IMR-90 (cell line): ENCODE measurements at regions not wholly inside any gene's neighbourhood (a gene's known extent, or its start where the extent isn't known, plus 50 kb on each side); places are given as distances from the start of the nearest gene placed in this dataset.

Experiments
- ATAC-seq: fragments of 200-7000 bp; cut with Tn5 transposase; 2 replicates; pipeline ENCODE4 v1.9.1; 2020; ENCODE audit warnings: low read depth, mild to moderate bottlenecking, moderate library complexity
- BruUV-seq: library from RNA; stranded (reverse); fragments of 400-500 nt; replicated peaks from 2 replicates; lab custom pipeline; 2021; lab: Mats Ljungman, UMichigan
- CTCF ChIA-PET: fragments of 300-600 bp; formaldehyde crosslinking; extraction: SDS; loops from one replicate; lab custom pipeline; 2021; ENCODE audit warnings: antibody characterized with exemption; lab: Yijun Ruan, JAX
- POLR2A ChIA-PET: fragments of 300-600 bp; sonication (Branson Sonifier 250); formaldehyde crosslinking; loops from one replicate; lab custom pipeline; 2022; ENCODE audit warnings: antibody characterized with exemption; ENCODE audit not compliant: unreplicated experiment; lab: Charles Lee
- DNase-seq: peaks from one replicate; pipeline ENCODE4 v3.0.0; 2013
- H2AFZ ChIP-seq: replicated peaks from 2 replicates; pipeline ENCODE3; 2013; ENCODE audit warnings: low read length, mild to moderate bottlenecking; ENCODE audit not compliant: poor library complexity
- H2AK5ac ChIP-seq: 2 replicates; pipeline ENCODE4 v1.6.1; 2013; ENCODE audit warnings: low read depth, low read length, inconsistent platforms
- H2AK9ac ChIP-seq: replicated peaks from 2 replicates; pipeline ENCODE3; 2013; ENCODE audit warnings: mild to moderate bottlenecking, low read depth, low read length, moderate library complexity; ENCODE audit not compliant: poor library complexity
- H2BK120ac ChIP-seq: 2 replicates; pipeline ENCODE4 v1.6.1; 2013; ENCODE audit warnings: low read depth, low read length, inconsistent platforms
- H2BK15ac ChIP-seq: 3 replicates; pipeline ENCODE4 v1.6.1; 2013; ENCODE audit warnings: low read depth, low read length, inconsistent platforms
- H2BK20ac ChIP-seq: 2 replicates; pipeline ENCODE4 v1.6.1; 2013; ENCODE audit warnings: low read depth, mild to moderate bottlenecking, inconsistent platforms, low read length, moderate library complexity
- H2BK5ac ChIP-seq: 2 replicates; pipeline ENCODE4 v1.6.1; 2013; ENCODE audit warnings: mild to moderate bottlenecking, low read depth, low read length, inconsistent platforms; ENCODE audit not compliant: poor library complexity, severe bottlenecking
- H3K14ac ChIP-seq: replicated peaks from 2 replicates; pipeline ENCODE4 v1.6.1; 2013; ENCODE audit warnings: low read depth, low read length, inconsistent platforms
- H3K18ac ChIP-seq: 2 replicates; pipeline ENCODE4 v1.6.1; 2013; ENCODE audit warnings: low read depth, low read length, control low read depth
- H3K23ac ChIP-seq: 2 replicates; pipeline ENCODE4 v1.6.1; 2013; ENCODE audit warnings: low read depth, low read length, inconsistent platforms
- H3K27ac ChIP-seq: 2 replicates; pipeline ENCODE4 v1.5.1; 2013; ENCODE audit warnings: mild to moderate bottlenecking, control low read depth, low read length; ENCODE audit not compliant: insufficient read depth
- H3K27me3 ChIP-seq: 2 replicates; pipeline ENCODE4 v1.6.1; 2013; ENCODE audit warnings: low read length; ENCODE audit not compliant: control insufficient read depth, insufficient read depth
- H3K36me3 ChIP-seq: 2 replicates; pipeline ENCODE4 v1.6.1; 2013; ENCODE audit warnings: low read length, mixed read lengths; ENCODE audit not compliant: control insufficient read depth, insufficient read depth
- H3K4ac ChIP-seq: 2 replicates; pipeline ENCODE4 v1.6.1; 2013; ENCODE audit warnings: low read depth, low read length, inconsistent platforms
- H3K4me1 ChIP-seq: 2 replicates; pipeline ENCODE4 v1.6.1; 2013; ENCODE audit warnings: low read length, mixed read lengths; ENCODE audit not compliant: control insufficient read depth, insufficient read depth
- H3K4me2 ChIP-seq: 2 replicates; pipeline ENCODE4 v1.6.1; 2013; ENCODE audit warnings: low read depth, mild to moderate bottlenecking, control low read depth, low read length, moderate library complexity
- H3K4me3 ChIP-seq: 2 replicates; pipeline ENCODE4 v1.5.1; 2013; ENCODE audit warnings: low read depth, mild to moderate bottlenecking, control low read depth, low read length, moderate library complexity; ENCODE audit not compliant: insufficient read depth
- H3K56ac ChIP-seq: 2 replicates; pipeline ENCODE4 v1.6.1; 2013; ENCODE audit warnings: low read length, inconsistent platforms; ENCODE audit not compliant: insufficient read depth; ENCODE audit errors: extremely low read depth
- H3K79me1 ChIP-seq, 2 experiments: 2 replicates each; pipeline ENCODE4 v1.6.1; 2013; ENCODE audit warnings: low read length in 2 of 2, inconsistent platforms in 1 of 2, low read depth in 1 of 2
- H3K9ac ChIP-seq: 2 replicates; pipeline ENCODE4 v1.6.1; 2013; ENCODE audit warnings: low read depth, low read length, control low read depth
- H3K9me1 ChIP-seq: 2 replicates; pipeline ENCODE4 v1.6.1; 2013; ENCODE audit warnings: low read length, inconsistent platforms; ENCODE audit not compliant: insufficient read depth
- H3K9me3 ChIP-seq: 2 replicates; pipeline ENCODE4 v1.6.1; 2013; ENCODE audit warnings: low read length; ENCODE audit not compliant: control insufficient read depth, insufficient read depth
- H4K20me1 ChIP-seq: 2 replicates; pipeline ENCODE4 v1.6.1; 2013; ENCODE audit warnings: low read length, inconsistent platforms; ENCODE audit not compliant: insufficient read depth
- H4K5ac ChIP-seq: 2 replicates; pipeline ENCODE4 v1.6.1; 2013; ENCODE audit warnings: mild to moderate bottlenecking, low read depth, low read length, control low read depth
- H4K8ac ChIP-seq, 2 experiments: 2 replicates each; pipeline ENCODE4 v1.6.1; 2013; ENCODE audit warnings: low read depth in 2 of 2, low read length in 2 of 2, control low read depth in 1 of 2, inconsistent platforms in 1 of 2
- H4K91ac ChIP-seq: 2 replicates; pipeline ENCODE4 v1.6.1; 2013; ENCODE audit warnings: low read depth, low read length, inconsistent platforms; ENCODE audit not compliant: insufficient read depth
- POLR2A ChIP-seq: IDR thresholded peaks from 2 replicates; pipeline ENCODE4 v1.6.1; 2012; ENCODE audit warnings: mild to moderate bottlenecking, low read depth, low read length
- WGBS, 2 experiments: methylation state at CpG; one replicate each; pipeline versions ENCODE4 v1.1.5 to v1.1.7; 2013; ENCODE audit warnings: missing lambda C conversion rate in 2 of 2; ENCODE audit not compliant: insufficient read length in 1 of 2; ENCODE audit errors: extremely low coverage in 2 of 2; 5-methylcytosine and 5-hydroxymethylcytosine counted together
- dilution Hi-C: fragments of 300-500 bp; cut with HindIII; formaldehyde crosslinking; loops from one replicate; pipeline ENCODE4 v1.14.3; 2018; ENCODE audit warnings: low sequenced_read_pairs; ENCODE audit not compliant: unreplicated experiment
- in situ Hi-C: fragments of 300-500 bp; cut with MboI; formaldehyde crosslinking; loops from 3 replicates; pipeline ENCODE4 v1.14.3; 2019; ENCODE audit warnings: low sequenced_read_pairs, inconsistent platforms, mixed read lengths
- intact Hi-C: fragments of 100-400 bp; cut with micrococcal nuclease; formaldehyde crosslinking; loops from 2 replicates; pipeline ENCODE4 v1.10.0; 2022
- TF ChIP-seq, protein P1 (sequence below): fragments of 150-350 bp; IDR thresholded peaks from 2 replicates; pipeline ENCODE4 v1.6.1; 2017; ENCODE audit warnings: mild to moderate bottlenecking, antibody characterized with exemption, low read length, low read depth

DNA sequence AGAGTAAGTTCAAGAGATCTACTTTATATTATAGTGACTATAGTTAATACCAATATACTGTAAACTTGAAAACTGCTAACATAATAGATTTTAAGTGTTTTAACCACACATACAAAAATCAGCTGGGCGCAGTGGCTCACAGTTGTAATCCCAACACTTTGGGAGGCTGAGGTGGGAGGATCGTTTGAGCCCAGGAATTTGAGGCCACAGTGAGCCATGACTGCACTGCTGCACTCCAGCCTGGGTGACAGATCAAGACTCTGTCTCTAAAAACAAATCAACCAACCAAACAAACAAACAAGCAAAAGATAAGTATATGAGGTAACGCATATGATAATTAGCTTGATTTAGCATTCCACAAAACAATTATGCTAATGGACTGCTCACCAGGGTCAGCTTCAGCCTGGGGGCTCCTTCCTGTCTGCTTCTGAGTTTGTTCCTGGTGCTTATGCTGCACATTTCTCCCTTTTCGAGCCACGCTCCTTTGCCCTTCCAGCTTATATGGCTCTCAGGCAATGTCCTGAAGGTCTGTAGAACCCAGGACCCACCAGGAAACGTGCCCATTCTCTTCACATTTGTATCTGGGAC is 357.6 kb downstream of the EN1 start:
- Histone ChIP-seq H4K8ac (no peak overlapping the region), H3K36me3 (no peaks in the 10 kb centered on the region), H3K9me1 (no peaks in the 10 kb centered on the region), H2AK5ac (no peak overlapping the region), H3K14ac (no peak overlapping the region), H3K9ac (no peak overlapping the region), H3K18ac (no peak overlapping the region), H2BK20ac (no peak overlapping the region), H2BK120ac (no peak overlapping the region), H3K79me1 (no peaks in the 10 kb centered on the region), H3K4me2 (no peak overlapping the region), H4K91ac (no peak overlapping the region), H4K5ac (no peak overlapping the region), H4K20me1 (no peaks in the 10 kb centered on the region), H3K56ac (no peak overlapping the region), H2AFZ (no peak overlapping the region), H3K4me1 (no peaks in the 10 kb centered on the region), H3K27ac (no peak overlapping the region), H2BK15ac (no peak overlapping the region), H2AK9ac (no peak overlapping the region), H3K9me3 (no peaks in the 10 kb centered on the region), H3K4me3 (no peak overlapping the region), H3K23ac (no peak overlapping the region), H3K27me3 (no peaks in the 10 kb centered on the region), H3K4ac (no peak overlapping the region), H2BK5ac (no peak overlapping the region)
- BruUV-seq = no TSS peak
- ATAC-seq = no peak
- POLR2A ChIA-PET = no interaction called here
- no peak for DNase-seq
- intact Hi-C loops (loop anchor here (5.0 kb wide), 1 partner anchor 418 kb away; no protein-coding TSS in a partner anchor), in situ Hi-C loops (no loop called here), dilution Hi-C loops (no loop called here)
- TF ChIP-seq POLR2A = no peak
- TF ChIP-seq, protein P1, sequence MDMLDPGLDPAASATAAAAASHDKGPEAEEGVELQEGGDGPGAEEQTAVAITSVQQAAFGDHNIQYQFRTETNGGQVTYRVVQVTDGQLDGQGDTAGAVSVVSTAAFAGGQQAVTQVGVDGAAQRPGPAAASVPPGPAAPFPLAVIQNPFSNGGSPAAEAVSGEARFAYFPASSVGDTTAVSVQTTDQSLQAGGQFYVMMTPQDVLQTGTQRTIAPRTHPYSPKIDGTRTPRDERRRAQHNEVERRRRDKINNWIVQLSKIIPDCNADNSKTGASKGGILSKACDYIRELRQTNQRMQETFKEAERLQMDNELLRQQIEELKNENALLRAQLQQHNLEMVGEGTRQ = no peak
- 82% methylated on average over 2 of the region's 6 CpGs; no CpG with 5 or more reads in 1 of the 2 experiments for WGBS, 2 experiments
- CTCF ChIA-PET = no interaction called here
